GM12872 (cell line): ENCODE measurements at regions not wholly inside any gene's neighbourhood (a gene's known extent, or its start where the extent isn't known, plus 50 kb on each side); places are given as distances from the start of the nearest gene placed in this dataset.

Experiments used
- TF ChIP-seq, protein P1 (sequence below): IDR thresholded peaks from 3 replicates; pipeline ENCODE4 v1.5.1; 2011; ENCODE audit warnings: low read depth, mild to moderate bottlenecking, low read length, moderate library complexity; ENCODE audit not compliant: insufficient read depth

DNA sequence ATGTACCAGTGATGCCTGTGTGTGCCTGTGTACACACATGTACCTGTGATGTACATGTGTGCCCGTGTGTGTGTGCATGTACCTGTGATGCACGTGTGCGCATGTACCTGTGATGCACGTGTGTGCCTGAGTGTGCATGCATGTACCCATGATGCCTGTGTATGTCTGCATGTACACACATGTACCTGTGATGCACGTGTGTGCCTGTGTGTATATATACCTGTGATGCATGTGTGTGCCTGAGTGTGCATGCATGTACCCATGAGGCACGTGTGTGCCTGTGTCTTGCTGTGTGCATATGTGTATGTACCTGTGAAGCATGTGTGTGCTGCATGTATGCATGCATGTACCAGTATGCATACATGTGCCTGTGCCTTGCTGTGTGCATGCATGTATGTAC is 419.0 kb downstream of the IRX2 start:
- TF ChIP-seq, protein P1, sequence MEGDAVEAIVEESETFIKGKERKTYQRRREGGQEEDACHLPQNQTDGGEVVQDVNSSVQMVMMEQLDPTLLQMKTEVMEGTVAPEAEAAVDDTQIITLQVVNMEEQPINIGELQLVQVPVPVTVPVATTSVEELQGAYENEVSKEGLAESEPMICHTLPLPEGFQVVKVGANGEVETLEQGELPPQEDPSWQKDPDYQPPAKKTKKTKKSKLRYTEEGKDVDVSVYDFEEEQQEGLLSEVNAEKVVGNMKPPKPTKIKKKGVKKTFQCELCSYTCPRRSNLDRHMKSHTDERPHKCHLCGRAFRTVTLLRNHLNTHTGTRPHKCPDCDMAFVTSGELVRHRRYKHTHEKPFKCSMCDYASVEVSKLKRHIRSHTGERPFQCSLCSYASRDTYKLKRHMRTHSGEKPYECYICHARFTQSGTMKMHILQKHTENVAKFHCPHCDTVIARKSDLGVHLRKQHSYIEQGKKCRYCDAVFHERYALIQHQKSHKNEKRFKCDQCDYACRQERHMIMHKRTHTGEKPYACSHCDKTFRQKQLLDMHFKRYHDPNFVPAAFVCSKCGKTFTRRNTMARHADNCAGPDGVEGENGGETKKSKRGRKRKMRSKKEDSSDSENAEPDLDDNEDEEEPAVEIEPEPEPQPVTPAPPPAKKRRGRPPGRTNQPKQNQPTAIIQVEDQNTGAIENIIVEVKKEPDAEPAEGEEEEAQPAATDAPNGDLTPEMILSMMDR = no peak

- TF ChIP-seq, protein P1 = no peak
Observed at GRCh38 chr5:2330325-2331130, 420.9 kb downstream of the IRX2 start.

GRCh38 chr5:2329741-2330140 is 421.7 kb downstream of the IRX2 start:
- TF ChIP-seq, protein P1 = no peak

DNA sequence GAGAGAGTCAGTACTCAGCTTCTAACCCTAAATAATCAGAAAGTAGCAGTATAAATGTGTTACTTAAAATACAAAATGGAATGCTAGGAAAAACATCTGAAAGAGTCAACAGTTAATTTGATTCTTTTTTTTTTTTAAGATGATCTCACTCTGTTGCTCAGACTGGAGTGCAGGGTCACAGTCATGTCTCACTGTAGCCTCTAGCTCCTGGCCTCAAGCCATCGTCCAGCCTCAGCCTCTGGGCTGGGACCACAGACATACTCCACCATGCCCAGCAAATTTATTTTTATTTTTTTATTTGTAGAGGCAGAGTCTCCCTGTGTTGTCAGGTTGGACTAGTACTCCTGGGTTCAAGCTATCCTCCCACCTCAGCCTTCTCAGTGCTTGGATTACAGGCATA is 424.9 kb downstream of the IRX2 start:
- TF ChIP-seq, protein P1 = no peak

GRCh38 chr5:2324788-2325187 is 426.7 kb downstream of the IRX2 start:
- TF ChIP-seq, protein P1 = no peak

DNA sequence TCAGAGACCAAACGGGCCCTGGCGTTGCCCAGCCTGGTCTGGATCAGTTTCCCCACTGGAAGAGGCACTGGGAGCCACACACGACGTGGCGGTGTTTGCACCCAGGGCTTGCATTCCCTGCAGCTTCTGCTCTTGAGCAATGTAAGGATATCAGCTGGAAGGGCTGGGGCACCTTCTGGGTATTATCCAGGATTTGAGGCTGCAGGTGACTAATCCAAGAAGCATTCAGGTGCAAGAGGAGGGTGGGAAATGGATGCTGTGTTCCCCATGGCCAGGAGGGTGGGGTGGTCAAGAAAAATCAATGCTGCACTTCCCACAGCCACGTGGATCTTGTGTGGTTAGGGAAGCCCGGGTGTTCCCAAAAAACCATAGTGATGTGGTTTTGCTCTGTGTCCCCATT is 430.9 kb downstream of the IRX2 start:
- TF ChIP-seq, protein P1 = no peak

GRCh38 chr5:2317540-2317939 is 433.9 kb downstream of the IRX2 start:
- TF ChIP-seq, protein P1 = no peak

GRCh38 chr5:2311851-2312250 is 429.1 kb upstream of the IRX4 start:
- TF ChIP-seq, protein P1 = no peak
